ENCODE measurements at regions not wholly inside any gene's neighbourhood (a gene's known extent, or its start where the extent isn't known, plus 50 kb on each side); places are given as distances from the start of the nearest gene placed in this dataset.

- TF ChIP-seq CTCF (IDR thresholded peaks at IDR 0.05; ENCODE audit: insufficient read depth, low read length, poor library complexity, severe bottlenecking) (no peak), EZH2phosphoT487 (conservative IDR thresholded peaks at IDR 0.05; ENCODE audit: low read length) (no peak)
Measured at GRCh38 chr16:22614271-22614947, 103.7 kb downstream of the NPIPB5 start.
